ENCODE measurements at regions not wholly inside any gene's neighbourhood (a gene's known extent, or its start where the extent isn't known, plus 50 kb on each side); places are given as distances from the start of the nearest gene placed in this dataset.

GRCh38 chr4:125992891-125993290 lies 678.1 kb downstream of the FAT4 start:
- intact Hi-C loops (cut with micrococcal nuclease): no loop called here
- Histone ChIP-seq H3K79me2 (ENCODE audit: control insufficient read depth, insufficient read depth, low read length) (no peaks in the 10 kb centered on the region), H3K9me1 (replicated peaks; ENCODE audit: control insufficient read depth, extremely low read depth, insufficient read depth, low read length) (no peaks in the 10 kb centered on the region), H3K9ac (replicated peaks; ENCODE audit: extremely low read depth, insufficient read depth, low read length) (no peak overlapping the region), H3K27me3 (ENCODE audit: control insufficient read depth in 2 of 2, insufficient read depth in 2 of 2, low read length in 2 of 2) (no peaks in the 10 kb centered on the region), H3K27ac (ENCODE audit: insufficient read depth, low read depth, low read length) (no peak overlapping the region), H3K36me3 (ENCODE audit: control insufficient read depth in 2 of 2, extremely low read depth in 1 of 2, insufficient read depth in 2 of 2, low read length in 2 of 2) (no peaks in the 10 kb centered on the region), H3K9me3 (replicated peaks; ENCODE audit: control insufficient read depth, insufficient read depth, low read length) (no peaks in the 10 kb centered on the region), H3K4me1 (ENCODE audit: control insufficient read depth, extremely low read depth, insufficient read depth, low read length) (no peaks in the 10 kb centered on the region), H3K4me2 (ENCODE audit: insufficient read depth, low read length) (no peak overlapping the region), H2AFZ (ENCODE audit: low read depth, low read length) (no peak overlapping the region), H3K4me3 (replicated peaks in 1 of 3; ENCODE audit: insufficient read depth in 1 of 3, low read depth in 1 of 3, low read length in 3 of 3) (no peak overlapping the region), H4K20me1 (replicated peaks; ENCODE audit: control insufficient read depth, extremely low read depth, insufficient read depth, low read length) (no peaks in the 10 kb centered on the region)
- no TSS peak for BruUV-seq (replicated peaks)
- FAIRE-seq (no peak), DNase-seq (ENCODE audit: low read depth, low spot score) (no peak)
- dilution Hi-C loops (cut with MboI; ENCODE audit: extremely low pct_ligation_motif_present, low sequenced_read_pairs): no loop called here
- CTCF ChIA-PET: no interaction called here
- POLR2A ChIA-PET: no interaction called here
- TF ChIP-seq JUN (IDR thresholded peaks at IDR 0.05; ENCODE audit: borderline replicate concordance, insufficient read depth, insufficient read length, low read depth) (no peak), EZH2 (IDR thresholded peaks at IDR 0.05; ENCODE audit: borderline replicate concordance, low read depth, low read length, severe bottlenecking) (no peak), MAX (IDR thresholded peaks at IDR 0.05; ENCODE audit: insufficient read depth, insufficient read length) (no peak), GATA2 (IDR thresholded peaks at IDR 0.05; ENCODE audit: insufficient read depth, insufficient read length, low read depth, low read length) (no peak), POLR2AphosphoS5 (IDR thresholded peaks at IDR 0.05; ENCODE audit: insufficient read depth, low read depth, low read length) (no peak)
- TF ChIP-seq, protein P1, sequence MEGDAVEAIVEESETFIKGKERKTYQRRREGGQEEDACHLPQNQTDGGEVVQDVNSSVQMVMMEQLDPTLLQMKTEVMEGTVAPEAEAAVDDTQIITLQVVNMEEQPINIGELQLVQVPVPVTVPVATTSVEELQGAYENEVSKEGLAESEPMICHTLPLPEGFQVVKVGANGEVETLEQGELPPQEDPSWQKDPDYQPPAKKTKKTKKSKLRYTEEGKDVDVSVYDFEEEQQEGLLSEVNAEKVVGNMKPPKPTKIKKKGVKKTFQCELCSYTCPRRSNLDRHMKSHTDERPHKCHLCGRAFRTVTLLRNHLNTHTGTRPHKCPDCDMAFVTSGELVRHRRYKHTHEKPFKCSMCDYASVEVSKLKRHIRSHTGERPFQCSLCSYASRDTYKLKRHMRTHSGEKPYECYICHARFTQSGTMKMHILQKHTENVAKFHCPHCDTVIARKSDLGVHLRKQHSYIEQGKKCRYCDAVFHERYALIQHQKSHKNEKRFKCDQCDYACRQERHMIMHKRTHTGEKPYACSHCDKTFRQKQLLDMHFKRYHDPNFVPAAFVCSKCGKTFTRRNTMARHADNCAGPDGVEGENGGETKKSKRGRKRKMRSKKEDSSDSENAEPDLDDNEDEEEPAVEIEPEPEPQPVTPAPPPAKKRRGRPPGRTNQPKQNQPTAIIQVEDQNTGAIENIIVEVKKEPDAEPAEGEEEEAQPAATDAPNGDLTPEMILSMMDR (IDR thresholded peaks at IDR 0.05; ENCODE audit: extremely low read depth in 1 of 2, insufficient read depth in 1 of 2, low read depth in 1 of 2, low read length in 2 of 2): no peak

DNA sequence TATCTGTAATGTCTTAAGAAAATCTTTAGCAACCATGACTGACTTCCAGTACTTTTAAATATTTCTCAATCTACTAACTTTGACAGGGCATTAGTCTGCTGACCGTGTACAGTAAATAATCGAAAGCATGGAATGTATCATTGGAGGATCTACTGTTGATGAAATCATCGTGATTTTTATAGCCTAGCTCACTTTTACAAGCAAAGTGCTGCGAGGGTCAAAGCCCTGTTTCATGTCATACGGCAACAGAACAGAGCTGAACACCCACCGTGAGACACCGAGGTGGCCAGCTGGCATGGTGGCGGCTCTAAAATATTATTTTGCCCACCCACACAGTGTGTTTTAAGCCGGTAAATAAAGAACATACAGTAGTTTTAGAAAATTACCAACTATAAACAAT lies 679.3 kb downstream of the FAT4 start:
- H3K9me3 ChIP-seq (replicated peaks; ENCODE audit: control insufficient read depth, insufficient read depth, low read length): no peaks in the 10 kb centered on the region
- no peaks in the 10 kb centered on the region for H3K79me2 ChIP-seq (ENCODE audit: control insufficient read depth, insufficient read depth, low read length)
- FAIRE-seq (no peak), DNase-seq (ENCODE audit: low read depth, low spot score) (no peak)
- intact Hi-C loops (cut with micrococcal nuclease) (no loop called here), dilution Hi-C loops (cut with MboI; ENCODE audit: extremely low pct_ligation_motif_present, low sequenced_read_pairs) (no loop called here)
- H3K9me1 ChIP-seq (replicated peaks; ENCODE audit: control insufficient read depth, extremely low read depth, insufficient read depth, low read length): no peaks in the 10 kb centered on the region
- no peak overlapping the region for H3K9ac ChIP-seq (replicated peaks; ENCODE audit: extremely low read depth, insufficient read depth, low read length)
- no peak overlapping the region for H3K4me3 ChIP-seq (replicated peaks in 1 of 3; ENCODE audit: insufficient read depth in 1 of 3, low read depth in 1 of 3, low read length in 3 of 3)
- BruUV-seq (replicated peaks): no TSS peak
- no peak overlapping the region for H3K27ac ChIP-seq (ENCODE audit: insufficient read depth, low read depth, low read length)
- TF ChIP-seq JUN (IDR thresholded peaks at IDR 0.05; ENCODE audit: borderline replicate concordance, insufficient read depth, insufficient read length, low read depth) (no peak), EZH2 (IDR thresholded peaks at IDR 0.05; ENCODE audit: borderline replicate concordance, low read depth, low read length, severe bottlenecking) (no peak), GATA2 (IDR thresholded peaks at IDR 0.05; ENCODE audit: insufficient read depth, insufficient read length, low read depth, low read length) (no peak), POLR2A (IDR thresholded peaks at IDR 0.05; ENCODE audit: low read depth, low read length) (no peak), MYC (IDR thresholded peaks at IDR 0.05; ENCODE audit: low read depth, low read length) (no peak), FOS (IDR thresholded peaks at IDR 0.05; ENCODE audit: borderline replicate concordance, insufficient read depth, low read length) (no peak), POLR2AphosphoS5 (IDR thresholded peaks at IDR 0.05; ENCODE audit: insufficient read depth, low read depth, low read length) (no peak), MAX (IDR thresholded peaks at IDR 0.05; ENCODE audit: insufficient read depth, insufficient read length) (no peak)
- TF ChIP-seq, protein P1 (IDR thresholded peaks at IDR 0.05; ENCODE audit: extremely low read depth in 1 of 2, insufficient read depth in 1 of 2, low read depth in 1 of 2, low read length in 2 of 2): no peak
- ChIA-PET POLR2A (no interaction called here), CTCF (no interaction called here)
- no peaks in the 10 kb centered on the region for H4K20me1 ChIP-seq (replicated peaks; ENCODE audit: control insufficient read depth, extremely low read depth, insufficient read depth, low read length)
- H3K4me1 ChIP-seq (ENCODE audit: control insufficient read depth, extremely low read depth, insufficient read depth, low read length): no peaks in the 10 kb centered on the region
- H2AFZ ChIP-seq (ENCODE audit: low read depth, low read length): no peak overlapping the region
- no peaks in the 10 kb centered on the region for H3K27me3 ChIP-seq (ENCODE audit: control insufficient read depth in 2 of 2, insufficient read depth in 2 of 2, low read length in 2 of 2)
- H3K4me2 ChIP-seq (ENCODE audit: insufficient read depth, low read length): no peak overlapping the region
- H3K36me3 ChIP-seq (ENCODE audit: control insufficient read depth in 2 of 2, extremely low read depth in 1 of 2, insufficient read depth in 2 of 2, low read length in 2 of 2): no peaks in the 10 kb centered on the region
